HFF-Myc (cell line): ENCODE measurements at regions not wholly inside any gene's neighbourhood (a gene's known extent, or its start where the extent isn't known, plus 50 kb on each side); places are given as distances from the start of the nearest gene placed in this dataset.

ENCODE experiments used
- DNase-seq: peaks from one replicate; pipeline ENCODE4 v3.0.0-alpha.2; 2011; ENCODE audit warnings: low read depth; ENCODE audit errors: extremely low read depth
- H3K4me3 ChIP-seq: replicated peaks from 2 replicates; pipeline ENCODE4 v1.5.1; 2011; ENCODE audit warnings: low read depth, mild to moderate bottlenecking, control low read depth, low read length
- CTCF ChIP-seq: IDR thresholded peaks from 2 replicates; pipeline ENCODE4 v1.5.1; 2012; ENCODE audit warnings: mild to moderate bottlenecking, low read depth, low read length, control low read depth; ENCODE audit errors: missing control alignments

DNA sequence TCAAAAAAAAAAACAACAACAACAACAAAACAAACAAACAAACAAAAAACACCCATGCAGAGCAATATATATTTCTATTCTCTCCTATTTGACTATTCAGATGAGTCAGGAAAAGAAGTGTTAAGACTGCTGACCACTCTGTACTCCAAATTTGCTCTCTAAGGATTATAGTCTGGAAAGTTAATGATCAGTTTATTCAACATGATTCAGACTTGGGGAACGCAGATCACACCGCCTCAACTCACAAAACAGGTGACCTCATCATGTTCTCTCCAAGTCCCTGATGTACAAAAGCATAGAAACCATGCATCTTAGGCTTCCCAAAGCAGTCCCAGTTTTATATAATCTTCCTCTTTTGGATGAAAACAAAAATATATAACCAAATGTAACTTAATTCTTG is 51.9 kb upstream of the PRRC2C start:
- no peak overlapping the region for H3K4me3 ChIP-seq
- TF ChIP-seq CTCF, result no peak
- DNase-seq, result no peak

DNA sequence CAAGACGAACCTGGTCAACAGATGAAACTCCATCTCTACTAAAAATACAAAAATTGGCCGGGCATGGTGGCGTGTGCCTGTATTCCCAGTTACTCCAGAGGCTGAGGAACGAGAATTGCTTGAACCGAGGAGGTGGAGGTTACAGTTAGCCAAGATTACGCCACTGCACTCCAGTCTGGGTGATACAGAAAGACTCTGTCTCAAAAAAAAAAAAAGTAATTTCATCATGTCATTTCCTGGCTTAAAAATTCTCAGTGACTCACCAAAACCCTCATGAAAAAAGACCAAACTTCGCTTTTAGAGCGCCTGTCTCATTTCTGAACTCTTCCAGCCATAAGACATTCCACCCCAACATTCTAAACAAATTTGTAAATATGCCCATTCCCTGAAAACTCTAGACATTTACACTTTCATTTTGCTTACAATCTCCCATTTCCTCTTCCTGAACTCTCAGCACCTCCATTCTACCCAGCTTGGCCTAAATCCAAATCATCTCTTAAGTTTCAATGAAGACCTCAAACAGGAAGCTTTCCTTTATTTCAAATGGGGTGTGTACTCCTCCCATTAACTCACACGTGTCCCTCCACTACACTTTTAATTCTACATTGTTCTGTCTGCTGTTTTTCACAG is 50.5 kb upstream of the PRRC2C start:
- no peak overlapping the region for H3K4me3 ChIP-seq
- peak; percentile 71 for DNase-seq
- TF ChIP-seq CTCF, result no peak
